Adipocyte (in vitro differentiated cells): ENCODE measurements at regions not wholly inside any gene's neighbourhood (a gene's known extent, or its start where the extent isn't known, plus 50 kb on each side); places are given as distances from the start of the nearest gene placed in this dataset.

Experiments
- DNase-seq: peaks from one replicate; pipeline ENCODE4 v3.0.0-alpha.2; 2015; ENCODE audit warnings: low read depth
- H3K27me3 ChIP-seq: replicated peaks from 2 replicates; pipeline ENCODE4 v1.7.0; 2013; ENCODE audit warnings: mild to moderate bottlenecking, low read length, moderate library complexity; ENCODE audit not compliant: control insufficient read depth, insufficient read depth
- H3K36me3 ChIP-seq: 2 replicates; pipeline ENCODE4 v1.7.0; 2013; ENCODE audit warnings: low read length, mild to moderate bottlenecking, moderate library complexity; ENCODE audit not compliant: control insufficient read depth, insufficient read depth, severe bottlenecking
- H3K4me1 ChIP-seq: 2 replicates; pipeline ENCODE4 v1.7.0; 2013; ENCODE audit warnings: mild to moderate bottlenecking, low read length, moderate library complexity; ENCODE audit not compliant: control insufficient read depth, insufficient read depth
- H3K4me3 ChIP-seq: 2 replicates; pipeline ENCODE4 v1.7.0; 2013; ENCODE audit warnings: mild to moderate bottlenecking, low read length, moderate library complexity
- H3K9ac ChIP-seq: 2 replicates; pipeline ENCODE4 v1.7.0; 2013; ENCODE audit warnings: mild to moderate bottlenecking, low read length, moderate library complexity
- H3K9me3 ChIP-seq: 2 replicates; pipeline ENCODE4 v1.7.0; 2013; ENCODE audit warnings: mild to moderate bottlenecking, low read length, moderate library complexity; ENCODE audit not compliant: control insufficient read depth

DNA sequence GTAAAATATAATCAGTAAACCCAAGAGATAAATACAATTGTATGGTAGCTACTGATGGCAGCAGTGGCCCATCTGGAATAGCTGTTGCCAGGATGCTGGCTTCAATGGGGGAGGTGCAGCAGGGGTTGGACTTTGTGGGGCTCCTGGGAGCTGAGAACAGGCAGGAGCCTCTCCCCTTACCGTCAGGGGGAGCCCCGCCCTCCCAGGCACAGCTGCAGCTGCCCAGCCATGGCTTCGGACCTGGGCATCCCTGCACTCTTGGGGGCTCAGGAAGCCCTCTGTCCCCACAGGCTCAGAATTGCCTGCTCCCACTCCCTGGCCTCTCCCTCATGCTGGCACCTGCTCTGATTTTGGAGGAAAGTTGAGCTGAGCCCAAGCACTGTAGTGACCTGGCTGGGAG lies 741.1 kb downstream of the CDH11 start:
- Histone ChIP-seq H3K4me1 (peaks cover 8% of the 10 kb centered on the region), H3K27me3 (no peaks in the 10 kb centered on the region), H3K9ac (no peak overlapping the region), H3K36me3 (no peaks in the 10 kb centered on the region), H3K9me3 (peaks cover 12% of the 10 kb centered on the region), H3K4me3 (no peak overlapping the region)
- DNase-seq = no peak

DNA sequence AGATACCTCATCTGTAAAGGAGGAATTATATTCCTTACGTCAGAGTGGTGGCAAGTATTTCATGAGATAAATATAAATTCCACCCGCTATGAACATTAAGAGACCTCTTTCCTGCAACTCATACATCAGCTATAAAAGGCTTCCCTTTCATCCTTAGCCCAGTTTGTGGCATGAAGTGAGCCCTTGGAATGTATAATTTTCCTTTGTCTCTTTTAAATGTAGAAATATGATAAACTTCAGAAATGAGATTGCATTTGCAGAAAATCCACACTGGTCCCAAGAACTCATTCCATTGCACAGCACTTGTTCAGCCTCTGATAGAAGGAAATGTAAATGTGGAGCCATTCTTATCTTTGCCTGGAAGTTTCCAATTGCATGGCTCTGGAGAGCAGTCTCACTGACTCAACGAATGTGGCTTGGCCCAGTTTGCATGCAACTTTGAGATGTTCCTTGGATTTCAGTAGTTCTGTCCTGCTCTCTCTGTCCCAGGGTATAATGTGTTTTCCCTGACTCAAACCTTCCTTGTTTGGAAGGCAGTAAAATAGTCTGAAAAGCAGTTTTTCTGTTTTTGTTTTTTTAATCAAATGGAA lies 746.4 kb downstream of the CDH11 start:
- Histone ChIP-seq H3K36me3 (no peaks in the 10 kb centered on the region), H3K9me3 (no peaks in the 10 kb centered on the region), H3K27me3 (no peaks in the 10 kb centered on the region), H3K4me3 (no peak overlapping the region), H3K4me1 (peaks cover 11% of the 10 kb centered on the region), H3K9ac (peak overlapping the region; percentile 44)
- no peak for DNase-seq

DNA sequence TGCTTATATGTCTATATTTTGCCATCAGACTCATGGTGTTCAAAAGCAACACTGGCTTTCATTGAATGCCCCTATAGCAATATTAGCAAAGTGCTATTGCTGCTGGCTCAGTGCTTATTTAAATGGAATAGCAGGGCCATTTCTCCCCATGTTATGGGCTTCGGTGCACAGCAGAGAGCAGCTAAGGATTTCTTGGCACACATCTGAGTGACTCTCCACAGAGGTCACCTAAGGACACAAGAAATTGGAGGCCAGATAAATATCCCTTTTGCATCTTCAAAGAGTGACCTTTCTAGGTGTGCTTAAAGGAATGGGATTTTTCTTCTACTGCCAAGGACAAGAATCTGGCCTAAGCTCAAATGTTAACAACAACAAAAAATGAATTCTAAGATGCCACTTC lies 751.8 kb downstream of the CDH11 start:
- peaks cover 12% of the 10 kb centered on the region for H3K4me1 ChIP-seq
- H3K9me3 ChIP-seq = no peaks in the 10 kb centered on the region
- no peaks in the 10 kb centered on the region for H3K27me3 ChIP-seq
- no peak for DNase-seq
- H3K4me3 ChIP-seq = no peak overlapping the region
- no peak overlapping the region for H3K9ac ChIP-seq
- H3K36me3 ChIP-seq = no peaks in the 10 kb centered on the region

DNA sequence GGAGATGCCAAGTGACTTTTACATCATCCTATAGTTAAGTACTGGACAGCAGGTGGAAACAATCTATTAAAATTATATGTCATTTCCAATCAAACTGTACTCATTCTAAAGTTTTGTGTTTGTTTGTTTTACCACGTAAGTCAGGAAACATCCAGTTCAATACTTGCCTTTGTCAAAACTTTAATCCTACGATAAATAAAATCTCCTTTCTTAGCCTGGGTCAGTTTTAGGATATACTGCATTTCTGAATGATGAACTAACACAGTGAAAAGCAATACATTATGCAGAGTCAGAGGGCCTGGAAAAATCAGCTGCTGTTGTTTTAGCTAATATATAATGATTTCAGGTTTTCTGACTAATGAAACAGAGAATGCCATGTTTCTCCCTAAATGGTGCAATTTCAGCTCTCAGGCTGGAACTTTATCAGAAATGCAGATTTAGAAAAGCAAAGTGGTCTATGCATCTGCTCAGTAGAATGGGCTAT lies 756.4 kb downstream of the CDH11 start:
- Histone ChIP-seq H3K4me3 (no peak overlapping the region), H3K9ac (no peak overlapping the region), H3K9me3 (no peaks in the 10 kb centered on the region), H3K36me3 (no peaks in the 10 kb centered on the region), H3K4me1 (peaks cover 39% of the 10 kb centered on the region), H3K27me3 (no peaks in the 10 kb centered on the region)
- peak; percentile 54 for DNase-seq

DNA sequence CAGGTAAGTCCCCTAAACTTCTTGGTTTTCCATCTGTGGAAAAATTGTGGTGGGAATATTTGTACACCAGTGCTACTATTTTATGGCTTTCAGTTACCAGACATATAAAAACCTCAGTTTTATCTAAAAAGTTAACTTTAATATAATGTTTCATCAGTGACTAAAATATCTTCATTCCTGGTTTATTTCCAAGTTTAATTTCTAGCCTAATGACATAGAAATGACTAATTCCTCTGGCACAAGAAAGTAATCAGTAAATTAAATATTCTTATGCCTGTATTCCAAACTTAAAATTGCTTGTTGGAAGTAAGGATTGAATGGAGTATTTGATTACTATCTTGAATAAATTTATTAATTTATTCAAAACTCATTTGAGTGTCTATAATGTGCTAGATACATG lies 757.0 kb downstream of the CDH11 start:
- Histone ChIP-seq H3K9ac (no peak overlapping the region), H3K27me3 (no peaks in the 10 kb centered on the region), H3K36me3 (no peaks in the 10 kb centered on the region), H3K4me1 (peaks cover 37% of the 10 kb centered on the region), H3K9me3 (no peaks in the 10 kb centered on the region), H3K4me3 (no peak overlapping the region)
- no peak for DNase-seq

DNA sequence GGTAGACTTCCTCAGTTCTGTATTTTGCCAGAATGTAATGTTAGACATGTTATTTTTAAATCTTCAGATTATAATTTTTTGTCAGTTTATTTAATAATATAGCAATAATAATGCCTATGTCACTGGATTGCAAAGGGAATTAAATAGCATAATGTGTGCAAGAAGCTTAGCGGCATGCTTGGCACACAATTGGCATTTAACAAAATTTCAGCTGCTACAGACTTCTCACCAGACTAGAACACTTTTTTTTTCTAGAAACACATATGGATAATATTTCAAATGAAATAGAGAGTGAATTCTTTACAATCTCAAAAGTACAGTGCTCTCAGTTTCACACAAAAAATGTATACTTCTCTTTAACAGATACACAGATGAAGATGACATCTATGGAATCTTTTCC lies 757.4 kb downstream of the CDH11 start:
- Histone ChIP-seq H3K9ac (no peak overlapping the region), H3K4me3 (no peak overlapping the region), H3K9me3 (no peaks in the 10 kb centered on the region), H3K4me1 (peaks cover 36% of the 10 kb centered on the region), H3K27me3 (no peaks in the 10 kb centered on the region), H3K36me3 (no peaks in the 10 kb centered on the region)
- DNase-seq = no peak

DNA sequence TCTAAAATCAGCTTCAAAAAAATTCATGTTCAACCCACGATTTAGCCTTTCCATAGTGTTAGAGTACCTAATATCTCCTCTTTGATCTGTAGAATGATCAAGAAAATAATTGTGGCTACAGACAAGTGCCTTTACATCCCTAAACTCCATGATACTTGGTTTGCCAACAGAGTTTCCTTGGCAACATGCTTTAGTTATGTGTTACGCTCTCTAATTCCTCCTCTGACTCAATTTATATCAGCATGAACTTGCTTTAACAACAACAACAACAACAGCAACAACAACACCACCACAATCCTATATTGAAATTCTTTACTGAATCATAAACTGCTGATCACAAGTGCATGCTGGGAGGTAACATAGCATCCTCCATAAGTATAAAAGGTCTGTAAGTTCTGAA lies 757.8 kb downstream of the CDH11 start:
- no peaks in the 10 kb centered on the region for H3K36me3 ChIP-seq
- no peaks in the 10 kb centered on the region for H3K9me3 ChIP-seq

DNA sequence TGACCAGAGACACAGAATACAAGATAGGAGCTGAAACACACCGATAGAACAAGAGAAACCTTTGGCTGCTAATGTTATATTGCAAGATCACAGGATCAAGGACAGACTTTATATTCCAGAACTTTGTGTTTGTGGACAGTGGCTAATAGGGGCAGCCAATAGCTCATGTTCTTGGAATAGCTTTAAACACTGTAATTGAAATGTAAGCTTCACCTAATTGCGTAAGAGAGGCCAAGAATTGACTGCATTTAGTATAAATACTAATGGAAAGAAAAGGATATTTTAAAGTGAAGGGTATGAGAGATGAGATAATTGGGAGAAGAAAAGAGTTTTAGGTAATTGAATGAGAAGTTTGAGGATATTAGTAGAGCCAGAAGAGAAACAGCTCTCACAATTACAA lies 758.8 kb downstream of the CDH11 start:
- Histone ChIP-seq H3K9me3 (no peaks in the 10 kb centered on the region), H3K36me3 (no peaks in the 10 kb centered on the region), H3K27me3 (no peaks in the 10 kb centered on the region), H3K4me1 (peaks cover 36% of the 10 kb centered on the region), H3K4me3 (no peak overlapping the region), H3K9ac (no peak overlapping the region)
- DNase-seq = peak; percentile 53

More for the DNA sequence above, 757.8 kb downstream of the CDH11 start:
- Histone ChIP-seq H3K9ac (no peak overlapping the region), H3K27me3 (no peaks in the 10 kb centered on the region), H3K4me3 (no peak overlapping the region), H3K4me1 (peaks cover 36% of the 10 kb centered on the region)
- DNase-seq = no peak

DNA sequence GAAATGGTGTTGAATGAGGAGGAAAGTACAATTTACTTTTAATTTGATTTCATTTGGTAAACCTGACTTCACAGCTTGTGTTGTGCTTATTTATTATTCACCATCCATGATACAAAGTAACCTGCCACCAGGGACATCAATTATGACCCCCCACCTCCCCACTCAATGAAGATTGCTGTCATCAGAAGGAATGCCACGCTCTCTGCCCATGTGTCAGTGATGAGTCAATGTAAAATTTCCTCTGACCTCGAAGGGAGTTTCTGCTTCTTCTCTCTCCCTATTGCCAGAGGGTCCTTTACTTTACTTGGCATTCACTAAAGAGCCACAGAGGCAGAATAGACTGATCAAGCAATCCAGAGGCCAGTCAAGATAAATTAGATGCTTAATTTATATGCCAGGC lies 759.7 kb downstream of the CDH11 start:
- Histone ChIP-seq H3K9me3 (no peaks in the 10 kb centered on the region), H3K27me3 (no peaks in the 10 kb centered on the region), H3K4me3 (no peak overlapping the region), H3K9ac (no peak overlapping the region), H3K36me3 (no peaks in the 10 kb centered on the region), H3K4me1 (peaks cover 36% of the 10 kb centered on the region)
- peak; percentile 41 for DNase-seq

DNA sequence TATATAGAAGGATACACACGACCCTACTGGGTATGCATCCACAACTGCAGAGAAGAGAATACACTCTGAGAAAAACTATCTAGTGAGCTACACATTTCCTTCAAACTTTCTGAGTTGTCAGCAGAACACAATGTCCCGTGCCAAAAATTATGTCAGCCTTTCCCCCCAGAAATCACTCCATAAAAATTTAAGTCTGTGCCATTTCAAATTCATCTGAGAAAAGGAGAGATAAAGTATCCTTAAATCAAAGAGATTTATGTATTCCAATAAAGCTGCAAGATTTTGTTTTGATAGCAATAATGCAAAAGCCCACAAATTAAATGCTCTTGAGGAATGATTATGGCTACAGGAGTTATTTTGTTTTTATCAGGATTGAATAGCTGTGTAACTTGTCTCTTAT lies 760.1 kb downstream of the CDH11 start:
- no peaks in the 10 kb centered on the region for H3K9me3 ChIP-seq

DNA sequence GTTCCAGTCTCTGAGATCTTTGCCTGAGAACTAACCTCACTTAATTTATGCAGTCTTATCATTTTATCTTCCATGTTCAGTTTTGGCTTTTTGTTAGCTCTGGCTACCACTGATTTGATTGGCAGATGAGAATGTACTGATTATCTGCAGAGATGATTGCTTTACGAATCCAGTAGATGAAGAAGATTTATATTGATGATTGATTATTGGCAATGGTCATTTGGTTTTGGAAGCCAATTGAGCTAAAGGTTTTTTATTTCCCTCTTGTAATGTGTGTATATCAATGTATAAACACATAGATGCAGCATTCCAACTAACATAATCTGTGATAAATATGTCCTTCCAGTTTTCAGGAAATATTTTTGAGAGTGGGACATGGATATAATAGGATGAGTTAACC lies 763.6 kb downstream of the CDH11 start:
- Histone ChIP-seq H3K36me3 (no peaks in the 10 kb centered on the region), H3K4me3 (no peak overlapping the region), H3K9ac (no peak overlapping the region), H3K9me3 (no peaks in the 10 kb centered on the region), H3K4me1 (peaks cover 53% of the 10 kb centered on the region), H3K27me3 (no peaks in the 10 kb centered on the region)
- DNase-seq = no peak

More for the DNA sequence above, 760.1 kb downstream of the CDH11 start:
- no peaks in the 10 kb centered on the region for H3K36me3 ChIP-seq
- H3K4me3 ChIP-seq = no peak overlapping the region
- H3K4me1 ChIP-seq = peaks cover 40% of the 10 kb centered on the region
- H3K9ac ChIP-seq = no peak overlapping the region
- DNase-seq = no peak
- H3K27me3 ChIP-seq = no peaks in the 10 kb centered on the region

DNA sequence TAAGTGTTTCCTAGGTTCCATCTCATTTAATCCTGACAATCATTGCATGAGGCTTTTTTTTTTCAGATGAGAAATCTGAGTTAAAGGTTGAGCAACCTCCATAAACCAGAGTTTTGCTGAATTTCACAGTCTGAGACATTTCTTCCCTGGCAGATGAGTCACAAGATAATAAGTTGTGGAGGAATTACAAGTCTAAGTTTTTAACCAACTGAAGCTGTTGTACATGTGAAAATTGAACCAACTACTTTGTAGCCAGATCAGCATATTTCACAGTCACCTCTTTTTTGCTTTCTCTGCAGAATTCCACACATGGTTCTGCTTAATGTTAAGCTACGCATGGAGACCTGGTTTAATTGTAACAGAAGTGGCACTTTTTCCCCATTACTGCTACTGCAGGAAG lies 765.6 kb downstream of the CDH11 start:
- Histone ChIP-seq H3K4me1 (peaks cover 32% of the 10 kb centered on the region), H3K27me3 (no peaks in the 10 kb centered on the region)
- peak; percentile 90 for DNase-seq

More for the DNA sequence above, 765.6 kb downstream of the CDH11 start:
- no peak overlapping the region for H3K4me3 ChIP-seq
- H3K9ac ChIP-seq = peak overlapping the region; percentile 74
- H3K9me3 ChIP-seq = no peaks in the 10 kb centered on the region
- no peaks in the 10 kb centered on the region for H3K36me3 ChIP-seq
